ENCODE measurements at regions not wholly inside any gene's neighbourhood (a gene's known extent, or its start where the extent isn't known, plus 50 kb on each side); places are given as distances from the start of the nearest gene placed in this dataset.

- TF ChIP-seq CTCF (conservative IDR thresholded peaks at IDR 0.05; ENCODE audit: low read length) (no peak), EZH2phosphoT487 (IDR thresholded peaks at IDR 0.05; ENCODE audit: borderline replicate concordance, low read depth, low read length) (no peak)
Measured at GRCh38 chr11:128379587-128380580, 207.5 kb downstream of the ETS1 start.
